ENCODE measurements at regions not wholly inside any gene's neighbourhood (a gene's known extent, or its start where the extent isn't known, plus 50 kb on each side); places are given as distances from the start of the nearest gene placed in this dataset.

DNA sequence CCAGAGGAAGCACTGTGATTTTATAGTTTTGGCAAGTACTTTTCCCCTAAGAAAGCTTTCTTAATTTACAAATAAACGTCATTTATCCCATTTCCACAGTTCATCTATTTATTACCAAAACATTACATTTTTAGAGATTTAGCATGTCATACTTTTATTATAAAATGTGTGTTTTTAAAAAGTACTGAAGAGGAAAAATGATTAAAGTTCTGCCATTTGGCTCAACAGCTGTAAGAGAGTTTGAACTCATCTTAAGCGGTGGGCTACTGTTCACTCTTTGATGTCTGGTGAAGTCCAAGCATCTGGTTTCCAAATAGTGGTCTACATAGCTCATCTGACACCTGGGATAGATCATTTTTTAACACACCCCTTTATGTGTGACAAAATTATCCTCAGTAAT lies 51.3 kb upstream of the TANC1 start:
- WGBS, 4 donors, result 61 to 78% (median 71%) methylated on average over 2 of the region's 2 CpGs
- no peaks in the 10 kb centered on the region for H3K9me3 ChIP-seq
- ATAC-seq (no peak), DNase-seq (no peak)
- no peak overlapping the region for H3K4me3 ChIP-seq
- H3K27me3 ChIP-seq, result no peaks in the 10 kb centered on the region
- TF ChIP-seq, protein P1, sequence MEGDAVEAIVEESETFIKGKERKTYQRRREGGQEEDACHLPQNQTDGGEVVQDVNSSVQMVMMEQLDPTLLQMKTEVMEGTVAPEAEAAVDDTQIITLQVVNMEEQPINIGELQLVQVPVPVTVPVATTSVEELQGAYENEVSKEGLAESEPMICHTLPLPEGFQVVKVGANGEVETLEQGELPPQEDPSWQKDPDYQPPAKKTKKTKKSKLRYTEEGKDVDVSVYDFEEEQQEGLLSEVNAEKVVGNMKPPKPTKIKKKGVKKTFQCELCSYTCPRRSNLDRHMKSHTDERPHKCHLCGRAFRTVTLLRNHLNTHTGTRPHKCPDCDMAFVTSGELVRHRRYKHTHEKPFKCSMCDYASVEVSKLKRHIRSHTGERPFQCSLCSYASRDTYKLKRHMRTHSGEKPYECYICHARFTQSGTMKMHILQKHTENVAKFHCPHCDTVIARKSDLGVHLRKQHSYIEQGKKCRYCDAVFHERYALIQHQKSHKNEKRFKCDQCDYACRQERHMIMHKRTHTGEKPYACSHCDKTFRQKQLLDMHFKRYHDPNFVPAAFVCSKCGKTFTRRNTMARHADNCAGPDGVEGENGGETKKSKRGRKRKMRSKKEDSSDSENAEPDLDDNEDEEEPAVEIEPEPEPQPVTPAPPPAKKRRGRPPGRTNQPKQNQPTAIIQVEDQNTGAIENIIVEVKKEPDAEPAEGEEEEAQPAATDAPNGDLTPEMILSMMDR (IDR thresholded peaks at IDR 0.05), result no peak
- no peak for TF ChIP-seq POLR2A (IDR thresholded peaks at IDR 0.05)
- intact Hi-C loops (cut with DNase I), result no loop called here
- H3K27ac ChIP-seq, result no peak overlapping the region
- H3K4me1 ChIP-seq, result peaks cover 0 to 5% (median 0%) of the 10 kb centered on the region in 12 donors
- no peaks in the 10 kb centered on the region for H3K36me3 ChIP-seq

DNA sequence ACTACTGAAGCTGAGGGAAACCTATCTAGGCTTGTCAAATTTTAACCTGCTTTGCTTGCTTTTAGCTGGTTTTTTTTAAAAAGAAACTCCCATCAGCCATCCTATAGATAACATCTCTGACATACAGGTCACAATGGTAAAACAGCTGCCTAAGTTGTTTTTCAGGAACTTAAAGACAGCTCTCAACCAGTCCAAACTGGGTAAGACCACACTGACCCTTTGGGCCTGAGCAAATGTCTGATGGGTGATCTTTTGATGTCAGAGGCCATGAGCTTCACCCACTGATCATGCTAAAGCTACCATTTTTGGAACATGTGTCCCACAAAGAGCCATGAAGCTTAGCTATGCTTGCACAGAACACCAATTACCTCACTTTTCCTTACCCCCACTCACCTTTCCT lies 50.0 kb upstream of the TANC1 start:
- no peak overlapping the region for H3K4me3 ChIP-seq
- ATAC-seq (no peak), DNase-seq (no peak)
- intact Hi-C loops (cut with DNase I), result no loop called here
- H3K9me3 ChIP-seq, result no peaks in the 10 kb centered on the region
- H3K4me1 ChIP-seq, result peaks cover 0 to 5% (median 0%) of the 10 kb centered on the region in 12 donors
- no peak overlapping the region for H3K27ac ChIP-seq
- H3K27me3 ChIP-seq, result no peaks in the 10 kb centered on the region
- TF ChIP-seq POLR2A (IDR thresholded peaks at IDR 0.05), result no peak
- TF ChIP-seq, protein P1 (IDR thresholded peaks at IDR 0.05), result no peak
- H3K36me3 ChIP-seq, result no peaks in the 10 kb centered on the region

Measured in heart left ventricle (tissue), 16 donors.